Effector memory CD8-positive, alpha-beta T cell (primary cell): ENCODE measurements at regions not wholly inside any gene's neighbourhood (a gene's known extent, or its start where the extent isn't known, plus 50 kb on each side); places are given as distances from the start of the nearest gene placed in this dataset.
"Not testable (repeated sequence)": the region's sequence is repeated elsewhere in the genome, so short reads cannot be mapped to it uniquely, and the experiment has no call there.

Experiments used
- ATAC-seq: fragments of 150-1000 bp; cut with Tn5 transposase; replicated peaks from 2 replicates; pipeline ENCODE4 v1.10.0; 2021; ENCODE audit warnings: mild to moderate bottlenecking, moderate library complexity
- DNase-seq, 3 experiments: peaks; one replicate each; pipeline ENCODE4 v3.0.0; 2021
- H3K27ac Mint-ChIP-seq, 2 donors: one replicate each; pipeline ENCODE4 v1.8.0; 2022; ENCODE audit warnings: mild to moderate bottlenecking in 2 of 2, mixed read lengths in 2 of 2, moderate library complexity in 2 of 2
- H3K27me3 Mint-ChIP-seq, 2 donors: one replicate each; pipeline ENCODE4 v1.8.0; 2022; ENCODE audit warnings: mixed read lengths in 2 of 2
- H3K36me3 Mint-ChIP-seq: one replicate; pipeline ENCODE4 v1.8.0; 2022; ENCODE audit warnings: mild to moderate bottlenecking, moderate library complexity, mixed read lengths; ENCODE audit not compliant: insufficient read depth
- H3K4me1 Mint-ChIP-seq, 2 donors: one replicate each; pipeline ENCODE4 v1.8.0; 2022; ENCODE audit warnings: low read depth in 2 of 2, mixed read lengths in 2 of 2
- H3K4me3 Mint-ChIP-seq, 2 donors: one replicate each; pipeline ENCODE4 v1.8.0; 2022; ENCODE audit warnings: mild to moderate bottlenecking in 2 of 2, mixed read lengths in 2 of 2, moderate library complexity in 2 of 2
- H3K9me3 Mint-ChIP-seq, 2 donors: one replicate each; pipeline ENCODE4 v1.8.0; 2022; ENCODE audit warnings: mixed read lengths in 2 of 2

DNA sequence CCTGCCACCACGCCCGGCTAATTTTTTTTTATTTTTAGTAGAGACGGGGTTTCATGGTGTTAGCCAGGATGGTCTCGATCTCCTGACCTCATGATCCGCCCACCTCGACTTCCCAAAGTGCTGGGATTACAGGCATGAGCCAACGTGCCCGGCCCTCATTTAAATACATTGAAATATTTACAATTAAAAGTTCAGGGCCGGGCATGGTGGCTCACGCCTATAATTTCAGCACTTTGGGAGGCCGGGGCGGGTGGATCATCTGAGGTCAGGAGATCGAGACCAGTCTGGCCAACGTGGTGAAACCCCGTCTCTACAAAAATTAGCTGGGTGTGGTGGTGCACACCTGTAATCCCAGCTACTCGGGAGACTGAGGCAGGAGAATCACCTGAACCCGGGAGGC is 115.2 kb downstream of the CRYBB2 start:
- not testable (repeated sequence) for H3K4me3 Mint-ChIP-seq, H3K9me3 Mint-ChIP-seq

DNA sequence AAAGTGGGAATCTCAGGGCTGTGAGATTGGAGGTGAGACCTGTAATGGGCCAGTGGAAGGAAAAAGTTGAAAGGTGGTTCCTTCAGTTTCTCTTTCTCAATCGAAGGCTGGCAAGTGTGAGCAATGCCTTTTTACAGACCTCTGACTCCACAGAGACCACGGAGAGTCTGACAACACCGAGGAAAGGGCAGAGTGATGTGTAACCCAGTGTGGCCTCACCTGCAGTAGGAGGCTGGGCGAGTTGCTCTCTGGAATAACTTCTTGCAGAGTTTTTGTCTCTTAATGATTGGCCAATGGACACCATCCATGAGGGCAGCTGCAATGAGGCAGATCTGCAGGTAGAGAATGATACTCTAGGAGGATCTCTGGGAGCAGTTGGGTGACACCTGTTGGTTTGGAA is 115.8 kb downstream of the CRYBB2 start:
- peaks cover 0 to 31% of the 10 kb centered on the region in 2 donors for H3K27me3 Mint-ChIP-seq
- not testable (repeated sequence) for H3K9me3 Mint-ChIP-seq, ATAC-seq, H3K27ac Mint-ChIP-seq, H3K4me3 Mint-ChIP-seq, H3K4me1 Mint-ChIP-seq, DNase-seq, H3K36me3 Mint-ChIP-seq

More for the DNA sequence above, 115.2 kb downstream of the CRYBB2 start:
- H3K4me1 Mint-ChIP-seq, H3K27ac Mint-ChIP-seq, ATAC-seq, H3K36me3 Mint-ChIP-seq, DNase-seq: not testable (repeated sequence)
- peaks cover 0 to 31% of the 10 kb centered on the region in 2 donors for H3K27me3 Mint-ChIP-seq

DNA sequence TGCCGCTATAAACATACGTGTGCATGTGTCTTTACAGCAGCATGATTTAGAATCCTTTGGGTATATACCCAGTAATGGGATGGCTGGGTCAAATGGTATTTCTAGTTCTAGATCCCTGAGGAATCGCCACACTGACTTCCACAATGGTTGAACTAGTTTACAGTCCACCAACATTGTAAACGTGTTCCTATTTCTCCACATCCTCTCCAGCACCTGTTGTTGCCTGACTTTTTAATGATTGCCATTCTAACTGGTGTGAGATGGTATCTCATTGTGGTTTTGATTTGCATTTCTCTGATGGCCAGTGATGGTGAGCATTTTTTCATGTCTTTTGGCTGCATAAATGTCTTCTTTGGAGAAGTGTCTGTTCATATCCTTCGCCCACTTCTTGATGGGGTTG is 121.1 kb downstream of the CRYBB2 start:
- H3K27me3 Mint-ChIP-seq, H3K4me3 Mint-ChIP-seq: not testable (repeated sequence)

DNA sequence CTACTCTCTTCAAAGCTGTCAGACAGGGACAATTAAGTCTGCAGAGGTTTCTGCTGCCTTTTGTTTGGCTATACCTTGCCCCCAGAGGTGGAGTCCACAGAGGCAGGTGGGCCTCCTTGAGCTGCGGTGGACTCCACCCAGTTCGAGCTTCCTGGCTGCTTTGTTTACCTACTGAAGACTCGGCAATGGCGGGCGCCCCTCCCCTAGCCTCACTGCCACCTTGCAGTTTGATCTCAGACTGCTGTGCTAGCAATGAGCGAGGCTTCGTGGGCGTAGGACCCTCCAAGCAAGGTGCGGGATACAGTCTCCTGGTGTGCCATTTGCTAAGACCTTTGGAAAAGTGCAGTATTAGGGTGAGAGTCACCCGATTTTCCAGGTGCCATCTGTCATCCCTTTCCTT is 124.9 kb downstream of the CRYBB2 start:
- not testable (repeated sequence) for H3K36me3 Mint-ChIP-seq, H3K4me3 Mint-ChIP-seq, H3K9me3 Mint-ChIP-seq, DNase-seq, H3K27me3 Mint-ChIP-seq, H3K27ac Mint-ChIP-seq, ATAC-seq, H3K4me1 Mint-ChIP-seq

More for the DNA sequence above, 121.1 kb downstream of the CRYBB2 start:
- not testable (repeated sequence) for DNase-seq, H3K9me3 Mint-ChIP-seq, H3K4me1 Mint-ChIP-seq, H3K36me3 Mint-ChIP-seq, ATAC-seq, H3K27ac Mint-ChIP-seq

DNA sequence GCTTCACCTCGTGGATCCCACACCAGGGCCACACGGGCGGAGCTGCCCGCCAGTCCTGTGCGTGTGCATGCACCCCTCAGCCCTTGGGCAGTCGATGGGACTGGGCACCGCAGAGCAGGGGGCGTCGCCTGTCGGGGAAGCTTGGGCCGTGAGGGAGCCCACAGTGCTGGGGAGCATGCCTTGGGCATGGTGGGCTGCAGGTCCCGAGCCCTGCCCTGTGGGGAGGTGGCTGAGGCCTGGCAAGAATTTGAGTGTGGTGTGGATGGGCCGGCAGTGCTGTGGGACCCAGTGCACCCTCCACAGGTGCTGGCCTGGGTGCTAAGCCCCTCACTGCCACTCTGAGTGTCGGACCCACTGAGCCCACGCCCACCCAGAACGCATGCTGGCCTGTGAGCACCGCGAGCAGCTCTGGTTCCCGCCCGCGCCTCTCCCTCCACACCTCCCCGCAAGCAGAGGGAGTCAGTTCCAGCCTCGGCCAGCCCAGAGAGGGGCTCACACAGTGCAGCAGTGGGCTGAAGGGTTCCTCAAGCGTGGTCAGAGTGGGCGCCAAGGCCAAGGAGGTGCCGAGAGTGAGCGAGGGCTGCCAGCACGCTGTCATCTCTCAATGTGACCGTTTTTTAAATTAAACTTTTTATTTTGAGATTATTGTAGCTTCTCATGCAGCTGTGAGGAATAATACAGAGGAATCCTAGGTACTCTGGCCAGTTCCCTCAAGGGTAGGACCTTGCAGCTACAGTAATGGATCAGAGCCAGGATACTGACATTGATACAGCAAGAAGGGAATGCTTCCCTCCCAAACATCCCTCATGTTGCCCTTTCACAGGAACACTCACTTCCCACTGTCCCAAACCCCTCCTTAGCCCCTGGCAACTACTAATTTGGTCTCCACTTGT is 127.7 kb downstream of the CRYBB2 start:
- Mint-ChIP-seq H3K27ac (no peak overlapping the region), H3K4me3 (no peak overlapping the region), H3K4me1 (peaks cover 0 to 5% of the 10 kb centered on the region in 2 donors), H3K9me3 (peaks cover 1 to 5% of the 10 kb centered on the region in 2 donors), H3K27me3 (no peaks in the 10 kb centered on the region), H3K36me3 (peaks cover 14% of the 10 kb centered on the region)
- DNase-seq, result no peak
- no peak for ATAC-seq

DNA sequence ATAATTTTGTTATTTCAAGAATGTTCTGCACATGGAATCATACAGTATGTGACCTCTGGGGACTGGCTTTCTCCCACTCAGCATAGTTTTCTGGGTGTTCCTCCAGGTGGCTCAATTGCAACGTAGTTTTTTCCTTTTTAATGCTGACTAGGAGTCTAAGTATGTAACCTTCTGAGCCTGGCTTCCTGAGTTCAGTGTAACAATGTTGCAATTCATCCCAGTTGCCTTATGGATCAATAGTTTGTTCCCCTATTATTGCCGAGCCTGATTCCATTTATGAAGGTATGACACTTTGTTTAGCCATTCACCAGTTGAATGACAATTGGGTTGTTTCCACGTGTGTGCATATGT is 128.3 kb downstream of the CRYBB2 start:
- Mint-ChIP-seq H3K4me3 (no peak overlapping the region), H3K4me1 (peaks cover 0 to 5% of the 10 kb centered on the region in 2 donors), H3K27ac (no peak overlapping the region), H3K9me3 (peaks cover 1 to 5% of the 10 kb centered on the region in 2 donors), H3K36me3 (peaks cover 21% of the 10 kb centered on the region), H3K27me3 (no peaks in the 10 kb centered on the region)
- no peak for ATAC-seq
- no peak for DNase-seq

DNA sequence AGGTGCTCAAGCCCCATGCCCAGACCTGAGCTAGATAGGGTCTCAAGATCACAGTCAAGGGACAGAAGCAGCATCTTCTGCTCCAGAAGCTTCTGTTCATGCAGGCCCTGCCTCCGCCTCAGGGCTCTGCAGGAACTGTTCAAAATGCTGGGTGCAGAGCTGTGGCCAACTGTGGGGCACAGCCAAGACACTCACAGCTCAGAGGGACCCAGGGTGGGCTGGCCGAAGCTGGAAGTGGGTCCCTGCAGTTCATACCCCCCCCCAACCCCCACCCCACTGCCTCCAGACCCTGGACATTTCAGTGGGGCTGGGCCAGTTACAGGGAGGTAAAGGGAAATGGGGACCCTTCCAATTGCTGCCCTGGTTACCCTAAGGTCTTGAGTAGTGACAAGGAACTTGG is 129.0 kb downstream of the CRYBB2 start:
- Mint-ChIP-seq H3K36me3 (peaks cover 26% of the 10 kb centered on the region), H3K9me3 (peaks cover 1 to 5% of the 10 kb centered on the region in 2 donors), H3K4me3 (no peak overlapping the region), H3K4me1 (peaks cover 0 to 5% of the 10 kb centered on the region in 2 donors), H3K27ac (no peak overlapping the region), H3K27me3 (no peaks in the 10 kb centered on the region)
- DNase-seq (no peak), ATAC-seq (no peak)

DNA sequence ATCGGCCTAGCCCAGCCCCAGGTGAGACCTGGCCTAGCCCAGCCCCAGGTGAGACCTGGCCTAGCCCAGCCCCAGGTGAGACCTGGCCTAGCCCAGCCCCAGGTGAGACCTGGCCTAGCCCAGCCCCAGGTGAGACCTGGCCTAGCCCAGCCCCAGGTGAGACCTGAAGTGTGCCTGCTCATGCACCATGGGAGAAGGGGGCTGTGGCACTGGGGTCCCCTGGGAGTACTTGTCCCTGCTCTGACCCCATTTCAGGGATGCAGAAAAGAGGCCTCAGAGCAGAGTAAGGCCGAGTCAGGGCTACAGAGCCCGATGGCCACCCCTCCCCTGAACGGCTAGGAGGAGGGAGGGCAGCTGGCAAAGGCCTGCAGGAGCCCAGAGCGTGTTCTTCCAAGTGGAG is 129.6 kb downstream of the CRYBB2 start:
- not testable (repeated sequence) for ATAC-seq, H3K9me3 Mint-ChIP-seq, H3K4me3 Mint-ChIP-seq, H3K4me1 Mint-ChIP-seq, H3K27me3 Mint-ChIP-seq, H3K27ac Mint-ChIP-seq, DNase-seq
- H3K36me3 Mint-ChIP-seq, result peaks cover 32% of the 10 kb centered on the region

DNA sequence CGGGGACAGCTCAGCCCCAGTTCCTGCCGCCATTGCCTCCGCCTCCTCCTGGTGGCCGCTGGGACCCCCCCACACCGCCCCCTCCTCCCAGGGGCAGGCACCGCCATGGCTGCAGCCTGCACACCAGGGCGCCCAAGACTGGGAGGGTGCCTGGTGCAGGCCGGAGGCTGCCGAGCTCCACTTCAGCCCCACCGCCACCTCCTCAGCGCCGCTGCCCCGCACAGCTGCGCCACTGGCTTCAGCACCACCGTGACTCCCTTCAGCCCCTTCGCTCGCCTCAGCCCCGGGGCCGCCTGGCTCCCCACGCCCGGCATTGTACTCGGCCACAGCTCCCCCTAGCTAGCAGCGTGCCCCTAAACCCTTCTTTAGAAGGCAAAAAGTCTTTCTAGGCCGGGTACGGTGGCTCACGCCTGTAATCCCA is 131.1 kb downstream of the CRYBB2 start:
- no peak for ATAC-seq
- Mint-ChIP-seq H3K4me3 (no peak overlapping the region), H3K4me1 (peaks cover 0 to 5% of the 10 kb centered on the region in 2 donors), H3K9me3 (no peaks in the 10 kb centered on the region), H3K36me3 (peaks cover 38% of the 10 kb centered on the region), H3K27me3 (no peaks in the 10 kb centered on the region), H3K27ac (no peak overlapping the region)
- no peak for DNase-seq

DNA sequence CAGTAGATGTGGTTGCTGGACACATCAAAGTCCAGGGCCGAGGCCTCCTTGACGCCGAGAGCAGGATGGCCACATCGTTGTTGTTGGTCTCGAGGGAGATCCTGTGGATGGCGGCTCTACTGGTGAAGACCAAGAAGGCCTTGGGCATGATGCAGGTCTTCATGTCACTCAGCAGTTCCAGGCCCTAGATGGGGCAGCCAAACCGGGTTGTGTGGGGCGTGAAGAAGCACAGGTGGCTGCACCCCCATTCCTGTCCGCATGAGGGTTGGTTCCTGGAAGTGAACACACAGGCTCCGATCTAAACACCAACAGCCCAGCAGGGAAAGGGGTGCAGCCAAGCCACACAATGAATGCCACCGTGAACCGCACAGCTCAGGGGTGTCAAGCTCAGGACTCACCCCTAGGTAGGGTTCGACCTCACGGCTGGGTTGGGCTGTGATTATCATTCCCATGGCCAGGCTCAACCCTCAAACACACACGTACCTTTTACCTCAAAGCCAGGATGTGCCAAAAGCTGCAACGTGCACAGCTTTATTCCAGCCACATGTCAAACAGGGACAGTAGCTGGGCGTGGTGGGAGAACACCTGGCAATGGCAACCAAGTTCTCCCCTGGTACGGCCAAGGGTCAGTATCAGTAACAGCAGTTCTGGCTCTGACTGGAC is 132.3 kb downstream of the CRYBB2 start:
- H3K27ac Mint-ChIP-seq, result no peak overlapping the region
- peaks cover 38% of the 10 kb centered on the region for H3K36me3 Mint-ChIP-seq
- H3K27me3 Mint-ChIP-seq, result no peaks in the 10 kb centered on the region
- H3K4me1 Mint-ChIP-seq, result peaks cover 0 to 5% of the 10 kb centered on the region in 2 donors
- H3K4me3 Mint-ChIP-seq, result no peak overlapping the region
- no peaks in the 10 kb centered on the region for H3K9me3 Mint-ChIP-seq
- DNase-seq (no peak), ATAC-seq (no peak)

DNA sequence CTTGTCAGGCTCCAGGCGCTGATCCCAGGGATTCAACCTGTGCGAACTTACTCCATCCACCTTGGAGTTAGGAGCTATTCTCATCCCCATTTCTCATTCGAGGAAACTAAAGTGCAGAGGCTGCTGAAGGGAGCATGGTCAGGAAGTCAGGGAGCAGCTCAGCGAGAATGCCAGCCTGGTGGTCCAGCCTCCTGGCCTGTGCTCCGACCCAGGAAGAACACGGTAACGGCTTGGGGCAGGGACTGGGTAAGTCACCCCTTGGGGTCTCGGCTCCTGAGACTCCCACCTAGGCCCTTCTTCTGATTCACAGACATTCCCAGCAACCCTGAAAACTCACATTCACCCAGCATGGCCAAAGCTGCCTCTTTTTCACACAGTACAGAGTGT is 132.8 kb downstream of the CRYBB2 start:
- no peaks in the 10 kb centered on the region for H3K27me3 Mint-ChIP-seq
- DNase-seq, result no peak

DNA sequence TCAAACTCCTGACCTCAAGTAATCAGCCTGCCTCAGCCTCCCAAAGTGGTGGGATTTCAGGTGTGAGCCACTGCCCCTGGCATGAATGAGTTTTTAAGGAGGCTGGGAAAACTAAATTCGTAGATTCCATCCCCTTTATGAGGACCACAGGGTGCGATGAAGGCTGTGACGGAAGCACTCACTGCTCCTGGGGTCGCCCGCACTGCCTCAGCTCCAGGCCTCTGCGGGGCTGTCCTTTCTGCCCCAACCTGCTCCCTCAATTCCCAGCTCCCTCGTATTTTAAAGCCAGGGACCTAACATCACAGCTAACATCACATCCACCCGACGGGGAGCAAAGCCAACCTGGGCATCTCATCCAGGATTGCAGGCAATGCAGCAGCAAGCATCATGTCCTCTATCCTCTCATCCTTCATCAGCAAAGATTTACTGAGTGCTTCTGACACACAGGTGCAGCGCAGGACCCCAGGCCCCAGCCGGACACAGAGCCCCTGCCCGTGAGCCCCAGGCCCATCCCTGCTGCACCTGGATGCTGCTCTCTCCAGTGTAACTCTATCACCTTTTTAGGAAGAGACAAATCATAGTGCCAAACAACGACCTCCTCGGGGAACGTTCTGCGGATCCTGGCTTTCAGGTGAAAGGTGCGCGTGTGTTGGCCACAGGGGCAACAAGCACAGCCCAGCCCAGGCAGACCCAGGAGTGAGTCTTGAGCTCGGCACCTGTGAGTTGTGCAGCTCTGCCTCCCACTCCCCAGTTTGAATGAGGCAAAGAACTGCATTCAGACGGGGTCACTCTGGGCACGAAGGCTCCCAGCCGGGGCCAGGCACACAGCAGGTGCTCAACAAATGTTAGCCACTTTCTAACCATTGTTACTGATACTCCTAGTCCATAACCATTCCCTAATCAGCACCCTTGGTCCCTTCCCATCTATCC is 134.3 kb downstream of the CRYBB2 start:
- Mint-ChIP-seq H3K4me1 (peaks cover 2 to 5% of the 10 kb centered on the region in 2 donors), H3K27me3 (no peaks in the 10 kb centered on the region), H3K27ac (no peak overlapping the region), H3K36me3 (peaks cover 41% of the 10 kb centered on the region), H3K4me3 (no peak overlapping the region), H3K9me3 (no peaks in the 10 kb centered on the region)
- DNase-seq (no peak), ATAC-seq (no peak)

More for the DNA sequence above, 132.8 kb downstream of the CRYBB2 start:
- H3K27ac Mint-ChIP-seq, result no peak overlapping the region
- peaks cover 38% of the 10 kb centered on the region for H3K36me3 Mint-ChIP-seq
- no peak overlapping the region for H3K4me3 Mint-ChIP-seq
- no peaks in the 10 kb centered on the region for H3K9me3 Mint-ChIP-seq
- H3K4me1 Mint-ChIP-seq, result peaks cover 0 to 5% of the 10 kb centered on the region in 2 donors
- ATAC-seq, result no peak

DNA sequence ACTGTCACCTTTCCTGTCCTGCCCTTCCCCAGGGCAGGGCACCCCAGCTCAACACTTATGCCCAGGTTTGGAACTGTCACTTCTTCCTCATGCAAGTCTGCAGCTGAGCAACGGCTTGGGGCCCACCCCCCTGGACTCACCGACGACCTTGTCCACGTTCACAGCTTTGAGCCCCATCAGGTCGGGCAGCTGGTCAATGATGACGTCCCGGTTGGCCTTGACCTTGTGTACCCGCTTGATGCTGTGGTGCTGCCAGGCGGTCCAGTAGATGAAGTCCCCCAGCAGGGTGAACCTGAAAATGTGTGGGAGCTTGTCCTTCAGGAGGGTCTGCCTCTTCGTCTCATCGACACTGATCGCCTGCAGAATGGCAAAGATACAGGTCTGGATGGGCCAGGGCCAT is 135.0 kb downstream of the CRYBB2 start:
- Mint-ChIP-seq H3K9me3 (no peaks in the 10 kb centered on the region), H3K27me3 (no peaks in the 10 kb centered on the region), H3K27ac (no peak overlapping the region), H3K4me1 (peaks cover 2 to 5% of the 10 kb centered on the region in 2 donors), H3K4me3 (no peak overlapping the region), H3K36me3 (peaks cover 41% of the 10 kb centered on the region)
- ATAC-seq (no peak), DNase-seq (no peak)
